ENCODE measurements at regions not wholly inside any gene's neighbourhood (a gene's known extent, or its start where the extent isn't known, plus 50 kb on each side); places are given as distances from the start of the nearest gene placed in this dataset.

DNA sequence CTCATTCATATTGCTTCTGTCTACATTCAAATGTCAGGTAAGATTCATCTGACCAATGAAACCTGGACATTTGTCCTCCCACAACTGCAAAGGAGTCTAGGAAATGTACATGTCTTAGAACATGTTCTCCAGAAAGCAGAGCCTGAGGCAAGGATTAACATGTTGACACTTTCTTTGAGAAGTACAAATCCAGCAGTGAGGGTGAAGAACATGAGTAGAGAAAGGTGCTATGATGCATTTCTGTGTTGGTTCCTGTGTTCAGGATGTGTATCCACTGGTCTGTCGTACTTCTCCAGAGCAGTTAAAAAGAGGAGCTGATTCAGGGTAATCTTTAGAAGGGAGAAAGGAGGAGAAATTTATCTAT lies 146.0 kb upstream of the AGR3 start:
- Histone ChIP-seq H3K9me3 (peaks cover 0 to 9% of the 10 kb centered on the region in 2 donors), H3K27ac (peak overlapping the region; percentile 29), H3K4me3 (no peak overlapping the region), H3K27me3 (no peaks in the 10 kb centered on the region), H3K4me1 (no peaks in the 10 kb centered on the region), H3K36me3 (no peaks in the 10 kb centered on the region)
- TF ChIP-seq CTCF (IDR thresholded peaks at IDR 0.05) (no peak), POLR2A (IDR thresholded peaks at IDR 0.05) (no peak), POLR2AphosphoS5 (IDR thresholded peaks at IDR 0.05) (no peak)
- intact Hi-C loops (cut with DNase I; ENCODE audit: low total_unique reads), result no loop called here
- DNase-seq (ENCODE audit: low spot score in 2 of 2), result no peak

GRCh38 chr7:17029150-17029549 lies 147.4 kb upstream of the AGR3 start:
- DNase-seq (ENCODE audit: low spot score in 2 of 2), result no peak
- Histone ChIP-seq H3K27me3 (no peaks in the 10 kb centered on the region), H3K36me3 (no peaks in the 10 kb centered on the region), H3K4me3 (no peak overlapping the region), H3K4me1 (no peaks in the 10 kb centered on the region), H3K27ac (no peak overlapping the region), H3K9me3 (peaks cover 0 to 9% of the 10 kb centered on the region in 2 donors)
- TF ChIP-seq POLR2AphosphoS5 (IDR thresholded peaks at IDR 0.05) (no peak), CTCF (IDR thresholded peaks at IDR 0.05) (no peak), POLR2A (IDR thresholded peaks at IDR 0.05) (no peak)
- intact Hi-C loops (cut with DNase I; ENCODE audit: low total_unique reads), result no loop called here

- no peaks in the 10 kb centered on the region for H3K36me3 ChIP-seq
- intact Hi-C loops (cut with DNase I; ENCODE audit: low total_unique reads), result no loop called here
- H3K27me3 ChIP-seq, result no peaks in the 10 kb centered on the region
- H3K9me3 ChIP-seq, result peaks cover 0 to 9% of the 10 kb centered on the region in 2 donors
- H3K4me3 ChIP-seq, result no peak overlapping the region
- H3K4me1 ChIP-seq, result no peaks in the 10 kb centered on the region
- DNase-seq (ENCODE audit: low spot score in 2 of 2), result no peak
- no peak for TF ChIP-seq POLR2A (IDR thresholded peaks at IDR 0.05)
- no peak for TF ChIP-seq CTCF (IDR thresholded peaks at IDR 0.05)
- TF ChIP-seq POLR2AphosphoS5 (IDR thresholded peaks at IDR 0.05), result no peak
- H3K27ac ChIP-seq, result no peak overlapping the region
These were observed 148.8 kb upstream of the AGR3 start for GRCh38 chr7:17030559-17030958.

GRCh38 chr7:17031906-17032551 lies 150.2 kb upstream of the AGR3 start:
- Histone ChIP-seq H3K4me3 (no peak overlapping the region), H3K9me3 (peaks cover 0 to 9% of the 10 kb centered on the region in 2 donors), H3K4me1 (no peaks in the 10 kb centered on the region), H3K36me3 (no peaks in the 10 kb centered on the region), H3K27ac (no peak overlapping the region), H3K27me3 (no peaks in the 10 kb centered on the region)
- TF ChIP-seq CTCF (IDR thresholded peaks at IDR 0.05), result no peak
- TF ChIP-seq POLR2A (IDR thresholded peaks at IDR 0.05), result no peak
- intact Hi-C loops (cut with DNase I; ENCODE audit: low total_unique reads), result no loop called here
- no peak for DNase-seq (ENCODE audit: low spot score in 2 of 2)

DNA sequence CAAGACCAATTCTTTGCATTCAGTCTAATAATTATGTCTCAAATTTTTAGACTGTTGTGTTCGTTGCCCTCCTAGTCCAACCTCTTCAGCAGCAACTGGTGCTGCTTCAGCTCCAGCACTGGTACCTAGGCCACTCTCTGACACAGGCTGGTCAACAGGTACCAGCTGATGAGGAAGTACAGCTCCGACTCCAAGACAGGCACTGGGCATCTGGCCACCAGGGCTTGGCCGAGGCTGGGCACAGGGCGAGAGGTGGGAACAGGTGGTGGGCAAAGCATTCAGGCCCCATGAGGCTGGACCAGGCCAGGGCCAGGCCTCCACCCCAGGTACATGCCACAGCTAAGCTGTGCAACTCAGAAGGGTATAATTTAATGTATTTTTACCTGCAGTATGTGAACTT lies 151.5 kb upstream of the AGR3 start:
- peaks cover 0 to 2% of the 10 kb centered on the region in 2 donors for H3K9me3 ChIP-seq
- H3K27me3 ChIP-seq, result no peaks in the 10 kb centered on the region
- H3K4me3 ChIP-seq, result no peak overlapping the region
- TF ChIP-seq CTCF (IDR thresholded peaks at IDR 0.05) (no peak), POLR2A (IDR thresholded peaks at IDR 0.05) (no peak), POLR2AphosphoS5 (IDR thresholded peaks at IDR 0.05) (no peak)
- no peak overlapping the region for H3K27ac ChIP-seq
- peak in 1 of 2 donors; percentile 30 for DNase-seq (ENCODE audit: low spot score in 2 of 2)
- no peaks in the 10 kb centered on the region for H3K4me1 ChIP-seq
- H3K36me3 ChIP-seq, result no peaks in the 10 kb centered on the region
- intact Hi-C loops (cut with DNase I; ENCODE audit: low total_unique reads), result no loop called here

Measured in breast epithelium (tissue), 4 donors.